T-helper 1 cell (primary cell): ENCODE measurements at regions not wholly inside any gene's neighbourhood (a gene's known extent, or its start where the extent isn't known, plus 50 kb on each side); places are given as distances from the start of the nearest gene placed in this dataset.

Experiments
- DNase-seq, 5 donors: peaks; one replicate each; pipeline ENCODE4 v3.0.0-alpha.2; 2012 to 2020

- no peak for DNase-seq
Observed at GRCh38 chr11:27187848-27188621, 147.4 kb downstream of the BBOX1 start.

DNA sequence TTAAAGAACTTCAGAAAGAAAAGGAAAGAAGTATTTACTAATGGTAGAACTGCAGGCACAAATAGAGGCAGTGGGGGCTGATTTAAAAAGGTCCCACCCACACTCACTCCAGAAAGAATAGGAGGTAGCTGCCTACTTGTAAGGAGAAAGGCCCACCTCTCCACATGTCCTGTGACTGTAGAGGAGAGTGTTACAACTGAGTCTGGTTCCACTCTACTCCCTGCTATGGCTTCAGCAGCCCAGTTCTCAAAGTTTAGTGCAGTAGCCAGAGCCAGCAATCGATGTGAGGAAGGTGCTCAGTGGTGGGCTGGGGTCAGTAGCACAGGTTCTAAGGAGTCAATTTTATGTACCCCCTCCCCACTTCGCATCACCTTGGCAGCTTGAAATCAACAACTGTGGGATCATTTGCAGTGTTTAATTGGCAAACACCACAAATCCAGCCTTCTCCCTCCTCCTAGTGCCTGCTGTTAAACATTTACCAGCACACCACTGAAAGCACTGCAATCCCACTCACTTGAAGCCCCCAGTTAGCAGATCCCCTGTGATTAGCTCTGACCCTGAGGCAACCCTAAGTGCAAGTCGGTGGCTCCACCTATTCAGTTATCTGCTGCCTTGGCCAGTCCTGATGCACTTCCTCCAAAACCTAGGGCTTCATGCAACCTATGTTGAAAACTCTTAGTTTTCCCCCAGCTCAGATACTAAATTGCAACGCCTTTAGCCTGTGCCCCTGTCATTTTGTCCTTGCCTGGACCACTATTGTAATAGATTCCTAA lies 146.6 kb downstream of the BBOX1 start:
- DNase-seq = no peak

GRCh38 chr11:27186580-27186979 lies 146.0 kb downstream of the BBOX1 start:
- DNase-seq = no peak

DNA sequence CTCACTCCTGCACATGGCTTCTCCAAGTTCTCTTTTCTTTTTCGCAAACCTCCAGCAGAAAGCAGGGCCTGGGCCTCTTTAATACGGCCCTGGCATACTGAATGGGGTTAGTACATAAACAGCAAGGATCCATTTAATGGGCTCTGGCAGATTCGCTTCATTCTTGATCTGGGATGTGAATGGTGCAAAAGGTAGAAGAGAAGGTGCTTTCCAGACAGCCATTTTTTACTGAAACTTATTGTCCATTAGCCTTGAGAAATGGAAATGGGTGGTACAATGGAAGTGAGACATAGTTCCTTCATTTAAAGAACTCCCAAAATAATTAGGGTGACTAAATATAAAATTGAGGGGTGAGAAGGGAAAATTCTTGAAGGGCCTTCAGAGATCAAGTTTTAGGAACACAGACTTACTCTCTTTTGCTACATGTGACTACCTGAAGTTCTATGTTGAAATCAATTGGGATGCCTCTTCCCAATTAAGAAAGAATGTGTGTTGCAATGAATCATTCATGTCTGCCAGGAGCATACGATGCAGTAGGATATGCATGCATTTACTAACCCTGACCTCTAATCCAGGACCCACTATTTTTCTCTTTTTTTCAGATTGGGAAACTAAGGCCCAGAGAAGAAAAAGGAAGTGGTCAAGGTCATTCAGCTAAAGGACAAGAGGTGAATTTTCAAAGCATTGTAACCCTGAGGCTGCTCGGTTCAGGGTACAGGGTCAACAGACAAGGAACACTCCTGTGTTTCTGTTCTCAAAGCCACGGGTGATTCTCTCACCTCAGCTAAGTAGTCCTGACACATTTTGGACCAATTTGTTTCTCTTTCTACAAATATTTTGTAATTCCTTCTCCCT lies 144.1 kb downstream of the BBOX1 start:
- DNase-seq = no peak

GRCh38 chr11:27183672-27184457 lies 143.2 kb downstream of the BBOX1 start:
- DNase-seq = peak in 2 of 5 donors; percentile 17 to 24

GRCh38 chr11:27179334-27179733 lies 138.7 kb downstream of the BBOX1 start:
- no peak for DNase-seq

- no peak for DNase-seq
Observed at GRCh38 chr11:27178859-27179258, 138.2 kb downstream of the BBOX1 start.
